ENCODE measurements at regions not wholly inside any gene's neighbourhood (a gene's known extent, or its start where the extent isn't known, plus 50 kb on each side); places are given as distances from the start of the nearest gene placed in this dataset.

DNA sequence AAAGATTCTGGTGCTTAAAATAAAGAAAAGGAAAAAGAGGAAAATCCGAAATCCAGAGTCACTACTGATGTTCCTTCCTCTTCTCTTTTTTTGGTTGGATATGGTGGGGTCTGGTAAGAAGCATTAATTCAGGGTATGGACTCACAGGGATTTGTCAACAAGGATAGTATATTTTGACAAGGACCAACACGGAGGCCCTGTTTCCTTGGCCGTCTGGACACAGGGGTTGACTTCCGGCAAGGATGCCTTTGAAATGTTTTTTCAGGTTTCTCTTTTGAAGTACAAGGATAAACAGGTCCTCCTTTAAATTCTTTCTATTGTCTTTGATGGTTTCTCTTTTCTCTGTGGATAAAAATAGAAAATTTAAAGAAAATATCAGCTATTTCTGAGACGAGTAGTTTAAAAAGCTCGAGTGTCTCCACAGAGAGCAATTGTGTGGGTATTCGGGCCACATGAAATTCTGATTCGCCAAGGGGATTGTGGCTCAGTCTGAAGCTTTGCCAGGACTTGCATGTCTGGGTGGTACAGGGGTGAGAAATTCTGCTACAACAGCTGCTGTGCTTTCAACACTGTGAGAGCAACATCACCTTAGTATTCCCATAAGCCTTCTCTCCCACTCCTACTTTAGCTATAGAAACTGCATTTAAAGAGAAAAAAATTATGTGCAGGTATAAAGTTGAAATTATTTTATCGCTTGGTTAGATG lies 88.5 kb upstream of the CSRP2 start:
- TF ChIP-seq RAD21 (IDR thresholded peaks at IDR 0.05; ENCODE audit: low read length) (no peak), SMC3 (IDR thresholded peaks at IDR 0.05; ENCODE audit: low read depth, low read length) (no peak), POLR2A (IDR thresholded peaks at IDR 0.05; ENCODE audit: low read depth, low read length) (no peak), CEBPB (IDR thresholded peaks at IDR 0.05; ENCODE audit: low read depth, low read length) (no peak), RFX5 (IDR thresholded peaks at IDR 0.05; ENCODE audit: low read depth, low read length) (no peak), MAFK (IDR thresholded peaks at IDR 0.05; ENCODE audit: low read depth, low read length) (no peak), BHLHE40 (IDR thresholded peaks at IDR 0.05; ENCODE audit: low read depth, low read length) (no peak), MAZ (IDR thresholded peaks at IDR 0.05; ENCODE audit: borderline replicate concordance, low read depth, low read length) (no peak), MXI1 (IDR thresholded peaks at IDR 0.05; ENCODE audit: borderline replicate concordance, low read depth, low read length) (no peak)
- TF ChIP-seq, protein P1, sequence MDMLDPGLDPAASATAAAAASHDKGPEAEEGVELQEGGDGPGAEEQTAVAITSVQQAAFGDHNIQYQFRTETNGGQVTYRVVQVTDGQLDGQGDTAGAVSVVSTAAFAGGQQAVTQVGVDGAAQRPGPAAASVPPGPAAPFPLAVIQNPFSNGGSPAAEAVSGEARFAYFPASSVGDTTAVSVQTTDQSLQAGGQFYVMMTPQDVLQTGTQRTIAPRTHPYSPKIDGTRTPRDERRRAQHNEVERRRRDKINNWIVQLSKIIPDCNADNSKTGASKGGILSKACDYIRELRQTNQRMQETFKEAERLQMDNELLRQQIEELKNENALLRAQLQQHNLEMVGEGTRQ (IDR thresholded peaks at IDR 0.05; ENCODE audit: low read depth, low read length): no peak
- TF ChIP-seq, protein P2, sequence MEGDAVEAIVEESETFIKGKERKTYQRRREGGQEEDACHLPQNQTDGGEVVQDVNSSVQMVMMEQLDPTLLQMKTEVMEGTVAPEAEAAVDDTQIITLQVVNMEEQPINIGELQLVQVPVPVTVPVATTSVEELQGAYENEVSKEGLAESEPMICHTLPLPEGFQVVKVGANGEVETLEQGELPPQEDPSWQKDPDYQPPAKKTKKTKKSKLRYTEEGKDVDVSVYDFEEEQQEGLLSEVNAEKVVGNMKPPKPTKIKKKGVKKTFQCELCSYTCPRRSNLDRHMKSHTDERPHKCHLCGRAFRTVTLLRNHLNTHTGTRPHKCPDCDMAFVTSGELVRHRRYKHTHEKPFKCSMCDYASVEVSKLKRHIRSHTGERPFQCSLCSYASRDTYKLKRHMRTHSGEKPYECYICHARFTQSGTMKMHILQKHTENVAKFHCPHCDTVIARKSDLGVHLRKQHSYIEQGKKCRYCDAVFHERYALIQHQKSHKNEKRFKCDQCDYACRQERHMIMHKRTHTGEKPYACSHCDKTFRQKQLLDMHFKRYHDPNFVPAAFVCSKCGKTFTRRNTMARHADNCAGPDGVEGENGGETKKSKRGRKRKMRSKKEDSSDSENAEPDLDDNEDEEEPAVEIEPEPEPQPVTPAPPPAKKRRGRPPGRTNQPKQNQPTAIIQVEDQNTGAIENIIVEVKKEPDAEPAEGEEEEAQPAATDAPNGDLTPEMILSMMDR (conservative IDR thresholded peaks at IDR 0.05; ENCODE audit: low read depth, low read length): no peak
- TF ChIP-seq, protein P3, sequence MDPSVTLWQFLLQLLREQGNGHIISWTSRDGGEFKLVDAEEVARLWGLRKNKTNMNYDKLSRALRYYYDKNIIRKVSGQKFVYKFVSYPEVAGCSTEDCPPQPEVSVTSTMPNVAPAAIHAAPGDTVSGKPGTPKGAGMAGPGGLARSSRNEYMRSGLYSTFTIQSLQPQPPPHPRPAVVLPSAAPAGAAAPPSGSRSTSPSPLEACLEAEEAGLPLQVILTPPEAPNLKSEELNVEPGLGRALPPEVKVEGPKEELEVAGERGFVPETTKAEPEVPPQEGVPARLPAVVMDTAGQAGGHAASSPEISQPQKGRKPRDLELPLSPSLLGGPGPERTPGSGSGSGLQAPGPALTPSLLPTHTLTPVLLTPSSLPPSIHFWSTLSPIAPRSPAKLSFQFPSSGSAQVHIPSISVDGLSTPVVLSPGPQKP (IDR thresholded peaks at IDR 0.05; ENCODE audit: borderline replicate concordance, low read depth, low read length): no peak
